GM18502 (cell line): ENCODE measurements at regions not wholly inside any gene's neighbourhood (a gene's known extent, or its start where the extent isn't known, plus 50 kb on each side); places are given as distances from the start of the nearest gene placed in this dataset.

ENCODE experiments used
- ATAC-seq: cut with Tn5 transposase; IDR thresholded peaks from one replicate; pipeline ENCODE4 v1.9.1; 2021; ENCODE audit warnings: mild to moderate bottlenecking; ENCODE audit not compliant: unreplicated experiment, poor library complexity

DNA sequence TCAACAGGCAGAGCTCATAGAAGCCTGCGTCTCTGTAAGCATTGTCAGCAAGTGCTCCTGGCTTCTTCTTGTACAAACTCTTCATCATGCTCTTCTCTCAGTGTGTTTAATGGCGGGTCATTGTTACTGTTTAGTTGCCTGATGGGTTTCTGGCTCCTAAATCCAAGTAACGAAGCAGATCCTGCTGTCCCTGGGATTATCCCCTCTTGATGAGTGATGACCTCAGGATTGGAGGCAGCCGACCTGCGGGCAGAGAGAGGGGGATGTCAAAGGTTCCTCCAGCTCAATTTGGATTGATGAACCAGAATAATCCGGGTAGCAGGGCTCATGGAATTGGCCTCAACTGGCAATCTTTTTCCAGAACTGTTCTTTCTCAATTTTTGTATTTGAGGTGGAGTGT is 66.1 kb upstream of the BARHL2 start:
- no peak for ATAC-seq

DNA sequence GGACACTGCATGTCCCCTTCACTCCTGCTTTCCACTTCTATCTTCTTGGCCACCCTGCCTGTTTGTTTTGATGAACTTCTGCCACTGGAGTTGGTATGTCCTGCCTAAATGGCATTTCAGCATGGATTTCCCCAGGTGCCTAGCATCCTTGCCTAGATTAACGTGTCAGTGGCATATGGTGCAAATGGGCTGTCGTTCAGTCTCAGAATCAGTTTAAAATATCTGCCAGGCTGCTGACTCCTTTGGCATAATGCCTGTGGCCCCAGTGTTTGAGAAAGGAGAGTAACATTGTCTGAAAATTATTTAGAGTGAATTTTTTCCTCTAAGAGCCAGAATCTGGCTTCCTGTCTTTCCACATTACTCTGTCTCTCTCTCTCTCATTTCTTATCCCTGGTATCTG is 64.9 kb upstream of the BARHL2 start:
- ATAC-seq = no peak

DNA sequence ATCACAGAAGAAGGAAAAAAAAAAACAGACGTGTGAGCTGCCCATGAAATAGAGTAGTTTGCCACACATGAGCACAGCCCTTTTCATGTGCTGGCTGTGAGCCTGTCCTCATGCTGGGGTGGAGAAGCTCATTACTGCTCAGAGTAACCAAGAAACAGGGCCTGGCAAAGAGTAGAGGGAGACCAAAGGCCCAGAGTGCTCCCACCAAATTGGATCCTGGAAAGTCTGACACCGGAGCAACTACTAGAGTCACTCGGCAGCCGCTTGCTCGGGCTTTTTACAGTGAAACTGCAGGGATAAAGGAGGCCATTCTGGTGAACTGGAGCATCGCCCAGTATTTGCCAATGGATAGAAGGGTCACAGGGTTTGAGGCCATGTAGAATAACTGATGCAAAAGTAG is 64.4 kb upstream of the BARHL2 start:
- ATAC-seq = no peak

DNA sequence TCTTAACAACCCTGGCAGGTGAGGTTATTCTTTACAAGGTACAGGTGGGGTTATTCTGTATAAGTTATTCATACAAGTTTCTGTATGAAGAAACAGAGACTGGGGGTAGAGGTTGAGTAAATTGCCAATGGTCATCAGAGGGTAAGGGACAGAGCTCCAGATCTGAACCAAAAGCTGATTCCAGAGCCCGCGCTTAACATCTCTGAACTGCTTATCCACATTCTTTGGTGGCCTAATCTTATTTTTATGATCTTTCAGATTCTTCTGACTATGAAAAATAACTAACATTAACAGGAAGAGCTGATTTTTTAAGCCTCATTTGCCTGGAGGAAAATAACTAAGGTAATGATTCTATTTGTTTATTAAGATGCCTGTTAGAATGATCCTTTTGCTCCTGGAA is 63.9 kb upstream of the BARHL2 start:
- ATAC-seq = no peak

DNA sequence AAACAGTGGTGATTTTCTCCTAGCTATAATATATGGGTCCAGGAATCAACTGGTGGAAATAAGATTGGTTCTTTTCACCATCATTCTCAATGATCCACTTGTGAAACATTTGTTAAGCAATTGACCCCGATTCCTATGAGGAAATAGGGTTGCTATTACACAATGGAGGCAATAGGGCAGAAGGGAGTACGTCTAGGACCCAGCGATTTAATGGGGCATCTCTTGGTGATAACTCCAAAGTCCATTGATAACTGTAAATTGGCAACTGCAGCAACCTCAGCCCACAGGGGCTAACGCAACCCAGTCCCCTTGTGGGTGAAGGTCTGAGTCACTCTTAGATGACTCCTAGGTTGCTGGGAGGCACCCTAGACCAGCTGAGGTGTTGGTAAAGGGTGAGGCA is 62.5 kb upstream of the BARHL2 start:
- ATAC-seq = no peak

DNA sequence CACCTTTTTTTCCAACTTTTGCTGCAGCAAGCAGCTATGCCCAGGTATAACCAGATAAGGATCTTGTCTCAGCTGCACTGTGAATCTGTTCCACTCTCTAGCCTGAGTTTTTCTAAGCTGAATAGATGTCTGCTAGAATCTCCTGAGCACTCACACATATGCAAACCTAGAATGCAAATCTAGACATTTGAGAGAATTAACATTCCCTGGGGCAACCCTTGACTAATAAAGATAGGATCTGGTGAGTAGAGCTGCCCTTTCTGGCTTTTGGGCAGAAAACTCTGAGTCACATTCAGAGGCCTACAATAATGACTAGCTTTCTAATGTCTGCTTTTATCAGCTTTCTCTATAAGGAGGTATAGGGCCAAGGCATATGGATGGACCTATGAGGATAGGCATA is 61.4 kb upstream of the BARHL2 start:
- ATAC-seq = no peak

DNA sequence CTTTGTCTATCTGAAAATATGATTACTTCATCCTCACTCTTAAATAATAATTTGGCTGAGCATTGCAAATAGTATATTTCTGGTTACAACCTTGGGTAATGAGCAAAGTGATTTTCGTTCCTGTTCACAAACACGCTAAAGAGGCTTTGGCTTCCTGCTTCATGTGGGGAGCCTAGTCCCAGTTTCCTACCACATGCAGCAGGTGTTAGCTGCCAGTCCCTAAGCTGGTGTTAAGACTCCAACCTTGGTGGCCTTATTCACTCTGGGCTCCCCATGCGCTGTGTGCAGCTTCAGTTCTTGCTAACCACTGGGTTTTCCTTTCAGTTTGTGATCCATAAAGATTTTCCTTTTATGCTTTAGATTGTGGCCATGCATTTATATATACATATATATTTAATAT is 56.7 kb upstream of the BARHL2 start:
- ATAC-seq = no peak

DNA sequence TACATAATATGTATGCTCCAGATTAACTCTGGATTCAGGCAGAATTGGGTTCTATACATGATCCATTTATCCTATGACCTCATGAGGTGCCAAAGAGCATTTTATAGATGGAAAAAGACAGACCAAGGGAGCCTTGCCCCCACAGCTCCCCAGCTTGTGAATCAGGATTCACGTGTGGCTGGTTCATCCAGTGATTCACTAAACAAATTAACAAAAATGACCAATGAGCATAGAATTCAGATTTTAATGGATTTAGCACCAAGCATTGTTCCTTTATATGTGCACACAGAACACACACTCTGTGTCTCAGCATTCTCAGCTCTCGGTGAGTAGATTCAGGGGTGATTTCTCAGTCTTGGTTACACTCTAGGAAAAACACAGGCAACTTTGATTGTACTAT is 51.7 kb upstream of the BARHL2 start:
- ATAC-seq = no peak

DNA sequence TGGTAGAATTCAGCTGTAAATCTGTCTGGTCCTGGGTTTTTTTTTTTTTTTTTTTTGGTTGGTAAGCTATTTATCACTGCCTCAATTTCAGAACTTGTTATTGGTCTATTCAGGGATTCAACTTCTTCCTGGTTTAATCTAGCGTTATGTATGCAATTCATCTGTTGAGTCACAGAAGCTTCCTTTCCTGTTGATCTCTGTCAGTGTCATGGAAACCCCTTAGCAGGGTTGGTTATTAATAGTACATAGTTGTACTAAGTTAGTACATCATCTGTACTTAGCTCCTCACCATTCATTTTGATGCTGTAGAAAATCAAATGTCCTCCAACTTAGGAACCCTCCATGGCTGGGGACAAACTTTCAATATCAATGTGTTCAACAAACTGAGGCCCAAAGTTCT is 51.0 kb upstream of the BARHL2 start:
- ATAC-seq = no peak
